ENCODE measurements at regions not wholly inside any gene's neighbourhood (a gene's known extent, or its start where the extent isn't known, plus 50 kb on each side); places are given as distances from the start of the nearest gene placed in this dataset.

GRCh38 chr12:12019881-12020280, 50.9 kb upstream of the BCL2L14 start:
- H3K9me3 ChIP-seq, result no peaks in the 10 kb centered on the region
- H3K4me1 ChIP-seq, result no peaks in the 10 kb centered on the region
- no peak for TF ChIP-seq CTCF (IDR thresholded peaks at IDR 0.05)
- H3K27me3 ChIP-seq, result no peaks in the 10 kb centered on the region
- H3K27ac ChIP-seq, result no peak overlapping the region
- intact Hi-C loops (cut with DNase I), result no loop called here
- DNase-seq (ENCODE audit: low spot score in 2 of 2), result no peak
- no peaks in the 10 kb centered on the region for H3K36me3 ChIP-seq
- H3K4me3 ChIP-seq, result no peak overlapping the region

- intact Hi-C loops (cut with DNase I), result no loop called here
- Histone ChIP-seq H3K4me1 (no peaks in the 10 kb centered on the region), H3K27me3 (no peaks in the 10 kb centered on the region), H3K27ac (no peak overlapping the region), H3K36me3 (no peaks in the 10 kb centered on the region), H3K9me3 (no peaks in the 10 kb centered on the region), H3K4me3 (no peak overlapping the region)
- no peak for DNase-seq (ENCODE audit: low spot score in 2 of 2)
- TF ChIP-seq CTCF (IDR thresholded peaks at IDR 0.05), result no peak
These were observed 50.0 kb upstream of the BCL2L14 start for GRCh38 chr12:12020762-12021161.
